Subcutaneous abdominal adipose tissue (tissue), 5 donors: ENCODE measurements at regions not wholly inside any gene's neighbourhood (a gene's known extent, or its start where the extent isn't known, plus 50 kb on each side); places are given as distances from the start of the nearest gene placed in this dataset.

Source experiments
- H3K27ac ChIP-seq: one replicate; pipeline ENCODE4 v1.7.0; 2013; ENCODE audit warnings: low read depth, mild to moderate bottlenecking, inconsistent platforms, low read length, moderate library complexity
- H3K27me3 ChIP-seq, 5 donors: one replicate each; pipeline ENCODE4 v1.7.0; 2013; ENCODE audit warnings: low read length in 5 of 5, inconsistent platforms in 1 of 5; ENCODE audit not compliant: control insufficient read depth in 5 of 5, insufficient read depth in 4 of 5
- H3K36me3 ChIP-seq, 5 donors: one replicate each; pipeline ENCODE4 v1.7.0; 2013; ENCODE audit warnings: low read length in 5 of 5; ENCODE audit not compliant: control insufficient read depth in 5 of 5, insufficient read depth in 5 of 5
- H3K4me1 ChIP-seq, 5 donors: one replicate each; pipeline ENCODE4 v1.7.0; 2013; ENCODE audit warnings: low read length in 5 of 5, mild to moderate bottlenecking in 3 of 5, moderate library complexity in 1 of 5; ENCODE audit not compliant: control insufficient read depth in 5 of 5, insufficient read depth in 5 of 5
- H3K4me3 ChIP-seq, 5 donors: one replicate each; pipeline ENCODE4 v1.7.0; 2013; ENCODE audit warnings: low read length in 5 of 5, low read depth in 1 of 5
- H3K9ac ChIP-seq, 5 donors: one replicate each; pipeline ENCODE4 v1.7.0; 2013; ENCODE audit warnings: low read length in 5 of 5, mild to moderate bottlenecking in 4 of 5, moderate library complexity in 3 of 5
- H3K9me3 ChIP-seq, 5 donors: one replicate each; pipeline ENCODE4 v1.7.0; 2013; ENCODE audit warnings: low read length in 5 of 5; ENCODE audit not compliant: control insufficient read depth in 5 of 5
- donor health status: healthy.
- donor health status: healthy.
- donor health status: healthy.
- donor health status: healthy.
- donor health status: healthy.

GRCh38 chr7:12942609-12943008 lies 255.2 kb downstream of the ARL4A start:
- no peak overlapping the region for H3K27ac ChIP-seq
- H3K4me3 ChIP-seq: no peak overlapping the region
- peaks cover 0 to 3% (median 0%) of the 10 kb centered on the region in 5 donors for H3K4me1 ChIP-seq
- H3K27me3 ChIP-seq: no peaks in the 10 kb centered on the region
- H3K9ac ChIP-seq: no peak overlapping the region
- H3K36me3 ChIP-seq: no peaks in the 10 kb centered on the region
- H3K9me3 ChIP-seq: peaks cover 0 to 9% (median 3%) of the 10 kb centered on the region in 5 donors

GRCh38 chr7:12943781-12944180 lies 256.3 kb downstream of the ARL4A start:
- Histone ChIP-seq H3K4me3 (no peak overlapping the region), H3K9me3 (peaks cover 0 to 9% (median 3%) of the 10 kb centered on the region in 5 donors), H3K9ac (no peak overlapping the region), H3K36me3 (no peaks in the 10 kb centered on the region), H3K4me1 (peaks cover 0 to 3% (median 0%) of the 10 kb centered on the region in 5 donors), H3K27ac (no peak overlapping the region), H3K27me3 (no peaks in the 10 kb centered on the region)

GRCh38 chr7:12945901-12946300 lies 258.5 kb downstream of the ARL4A start:
- no peaks in the 10 kb centered on the region for H3K27me3 ChIP-seq
- no peaks in the 10 kb centered on the region for H3K36me3 ChIP-seq
- peaks cover 0 to 3% (median 0%) of the 10 kb centered on the region in 5 donors for H3K4me1 ChIP-seq
- no peaks in the 10 kb centered on the region for H3K9me3 ChIP-seq
- no peak overlapping the region for H3K4me3 ChIP-seq
- no peak overlapping the region for H3K27ac ChIP-seq
- H3K9ac ChIP-seq: no peak overlapping the region

- Histone ChIP-seq H3K4me3 (no peak overlapping the region), H3K9ac (no peak overlapping the region), H3K9me3 (no peaks in the 10 kb centered on the region), H3K4me1 (peaks cover 0 to 1% (median 0%) of the 10 kb centered on the region in 5 donors), H3K27ac (no peak overlapping the region), H3K27me3 (no peaks in the 10 kb centered on the region), H3K36me3 (no peaks in the 10 kb centered on the region)
These were observed 260.0 kb downstream of the ARL4A start for GRCh38 chr7:12947465-12947864.

- no peaks in the 10 kb centered on the region for H3K9me3 ChIP-seq
- H3K9ac ChIP-seq: no peak overlapping the region
- no peak overlapping the region for H3K4me3 ChIP-seq
- no peaks in the 10 kb centered on the region for H3K27me3 ChIP-seq
- H3K27ac ChIP-seq: no peak overlapping the region
- no peaks in the 10 kb centered on the region for H3K4me1 ChIP-seq
- H3K36me3 ChIP-seq: no peaks in the 10 kb centered on the region
These were observed 261.9 kb downstream of the ARL4A start for GRCh38 chr7:12949060-12949931.

- no peak overlapping the region for H3K27ac ChIP-seq
- no peaks in the 10 kb centered on the region for H3K36me3 ChIP-seq
- no peaks in the 10 kb centered on the region for H3K9me3 ChIP-seq
- no peaks in the 10 kb centered on the region for H3K4me1 ChIP-seq
- H3K27me3 ChIP-seq: no peaks in the 10 kb centered on the region
- H3K9ac ChIP-seq: no peak overlapping the region
- no peak overlapping the region for H3K4me3 ChIP-seq
These were observed 264.0 kb downstream of the ARL4A start for GRCh38 chr7:12951397-12951801.

- Histone ChIP-seq H3K9me3 (no peaks in the 10 kb centered on the region), H3K36me3 (no peaks in the 10 kb centered on the region), H3K27ac (no peak overlapping the region)
These were observed 267.1 kb downstream of the ARL4A start for GRCh38 chr7:12954380-12955033.

GRCh38 chr7:12957487-12957886 lies 270.1 kb downstream of the ARL4A start:
- Histone ChIP-seq H3K36me3 (no peaks in the 10 kb centered on the region), H3K9ac (no peak overlapping the region), H3K9me3 (no peaks in the 10 kb centered on the region), H3K4me1 (no peaks in the 10 kb centered on the region), H3K27me3 (no peaks in the 10 kb centered on the region), H3K4me3 (no peak overlapping the region), H3K27ac (no peak overlapping the region)

More at GRCh38 chr7:12954380-12955033, 267.1 kb downstream of the ARL4A start:
- Histone ChIP-seq H3K27me3 (no peaks in the 10 kb centered on the region), H3K4me1 (no peaks in the 10 kb centered on the region), H3K4me3 (no peak overlapping the region), H3K9ac (no peak overlapping the region)

- H3K9me3 ChIP-seq: no peaks in the 10 kb centered on the region
- no peaks in the 10 kb centered on the region for H3K36me3 ChIP-seq
- H3K27me3 ChIP-seq: no peaks in the 10 kb centered on the region
- no peak overlapping the region for H3K9ac ChIP-seq
- H3K4me1 ChIP-seq: no peaks in the 10 kb centered on the region
- no peak overlapping the region for H3K27ac ChIP-seq
- no peak overlapping the region for H3K4me3 ChIP-seq
These were observed 274.6 kb downstream of the ARL4A start for GRCh38 chr7:12961910-12962480.

- Histone ChIP-seq H3K4me1 (no peaks in the 10 kb centered on the region), H3K9me3 (no peaks in the 10 kb centered on the region), H3K27ac (no peak overlapping the region), H3K27me3 (no peaks in the 10 kb centered on the region), H3K36me3 (no peaks in the 10 kb centered on the region), H3K9ac (no peak overlapping the region), H3K4me3 (no peak overlapping the region)
These were observed 276.0 kb downstream of the ARL4A start for GRCh38 chr7:12963435-12963834.
